ENCODE measurements at regions not wholly inside any gene's neighbourhood (a gene's known extent, or its start where the extent isn't known, plus 50 kb on each side); places are given as distances from the start of the nearest gene placed in this dataset.

- TF ChIP-seq CTCF (IDR thresholded peaks at IDR 0.05; ENCODE audit: low read depth, low read length), result no peak
- no peak for TF ChIP-seq EZH2phosphoT487 (IDR thresholded peaks at IDR 0.05; ENCODE audit: low read depth)
Measured at GRCh38 chr20:52622081-52622480, 350.1 kb upstream of the TSHZ2 start.
